ENCODE measurements at regions not wholly inside any gene's neighbourhood (a gene's known extent, or its start where the extent isn't known, plus 50 kb on each side); places are given as distances from the start of the nearest gene placed in this dataset.

- no peak overlapping the region for H3K4me3 ChIP-seq (ENCODE audit: low read length in 2 of 2)
- peaks cover 0 to 3% of the 10 kb centered on the region in 2 donors for H3K27me3 ChIP-seq (ENCODE audit: control insufficient read depth in 1 of 2, insufficient read depth in 2 of 2, low read length in 2 of 2)
- H3K9me3 ChIP-seq (ENCODE audit: control insufficient read depth in 2 of 2, low read length in 2 of 2) = peaks cover 0 to 7% of the 10 kb centered on the region in 2 donors
Measured at GRCh38 chr22:48315439-48316256, 1512.0 kb downstream of the BRD1 start.

GRCh38 chr22:48314073-48314472 lies 1513.6 kb downstream of the BRD1 start:
- Histone ChIP-seq H3K27me3 (ENCODE audit: control insufficient read depth in 1 of 2, insufficient read depth in 2 of 2, low read length in 2 of 2) (peaks cover 0 to 6% of the 10 kb centered on the region in 2 donors), H3K9ac (ENCODE audit: low read length in 2 of 2) (no peak overlapping the region), H3K4me3 (ENCODE audit: low read length in 2 of 2) (no peak overlapping the region), H3K27ac (ENCODE audit: low read length) (no peak overlapping the region), H3K9me3 (ENCODE audit: control insufficient read depth in 2 of 2, low read length in 2 of 2) (peaks cover 0 to 7% of the 10 kb centered on the region in 2 donors), H3K36me3 (ENCODE audit: control insufficient read depth in 2 of 2, insufficient read depth in 2 of 2, low read length in 2 of 2) (no peaks in the 10 kb centered on the region), H3K4me1 (ENCODE audit: control insufficient read depth, insufficient read depth, low read length) (no peaks in the 10 kb centered on the region)

More at GRCh38 chr22:48315439-48316256, 1512.0 kb downstream of the BRD1 start:
- Histone ChIP-seq H3K4me1 (ENCODE audit: control insufficient read depth, insufficient read depth, low read length) (no peaks in the 10 kb centered on the region), H3K27ac (ENCODE audit: low read length) (no peak overlapping the region), H3K36me3 (ENCODE audit: control insufficient read depth in 2 of 2, insufficient read depth in 2 of 2, low read length in 2 of 2) (no peaks in the 10 kb centered on the region), H3K9ac (ENCODE audit: low read length in 2 of 2) (no peak overlapping the region)

DNA sequence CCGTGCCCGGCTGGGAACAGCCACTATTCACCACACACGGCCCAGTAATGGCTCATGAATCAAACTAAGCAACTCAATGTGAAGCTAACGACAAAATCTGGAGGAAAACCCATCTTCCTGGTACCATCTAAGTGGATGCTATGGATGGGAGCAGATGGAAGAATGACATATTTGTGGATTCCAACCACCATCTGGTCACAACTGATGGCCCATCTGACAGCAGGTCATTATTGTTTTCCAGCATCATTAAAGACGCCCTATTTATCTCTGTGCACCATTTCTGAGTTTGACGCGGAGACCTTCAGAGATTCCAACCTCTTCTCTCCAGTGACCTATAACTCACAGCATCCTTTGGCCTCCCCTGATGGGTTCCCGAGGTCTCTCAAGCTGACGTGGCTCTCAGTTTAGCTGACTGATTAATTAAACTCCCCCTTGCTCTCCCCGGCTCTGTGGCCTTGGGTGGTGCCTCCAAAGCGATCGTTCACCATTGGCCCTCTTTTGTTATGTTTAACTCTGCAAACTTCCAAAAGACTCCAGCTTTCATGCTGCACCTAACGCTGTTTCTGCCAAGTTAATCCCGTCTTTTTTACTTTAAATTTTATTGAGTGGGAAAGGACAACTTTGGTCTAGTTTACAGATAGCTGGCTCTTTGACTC lies 1514.4 kb downstream of the BRD1 start:
- Histone ChIP-seq H3K27ac (ENCODE audit: low read length) (no peak overlapping the region), H3K4me3 (ENCODE audit: low read length in 2 of 2) (no peak overlapping the region), H3K4me1 (ENCODE audit: control insufficient read depth, insufficient read depth, low read length) (no peaks in the 10 kb centered on the region), H3K9me3 (ENCODE audit: control insufficient read depth in 2 of 2, low read length in 2 of 2) (peaks cover 0 to 7% of the 10 kb centered on the region in 2 donors), H3K27me3 (ENCODE audit: control insufficient read depth in 1 of 2, insufficient read depth in 2 of 2, low read length in 2 of 2) (peaks cover 0 to 3% of the 10 kb centered on the region in 2 donors), H3K36me3 (ENCODE audit: control insufficient read depth in 2 of 2, insufficient read depth in 2 of 2, low read length in 2 of 2) (no peaks in the 10 kb centered on the region), H3K9ac (ENCODE audit: low read length in 2 of 2) (no peak overlapping the region)

DNA sequence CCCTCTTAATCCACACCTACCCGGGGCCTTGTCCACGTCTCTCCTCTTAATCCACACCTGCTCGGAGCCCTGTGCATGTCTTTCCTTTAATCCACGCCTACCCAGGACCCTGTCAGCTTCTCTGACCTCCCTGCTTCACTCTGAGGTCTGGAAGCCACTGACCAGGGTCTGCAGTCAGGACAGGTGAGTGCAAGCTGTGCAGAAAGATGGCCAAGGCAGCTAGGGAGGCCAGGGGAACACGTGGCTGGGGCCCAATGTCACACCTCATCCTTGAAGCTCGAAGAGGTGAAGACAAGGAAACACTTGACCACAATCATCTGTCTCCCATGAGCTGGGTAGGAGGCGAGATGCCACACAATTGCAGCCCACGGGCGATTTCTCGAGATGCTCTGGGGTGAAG lies 1516.9 kb downstream of the BRD1 start:
- Histone ChIP-seq H3K9ac (ENCODE audit: low read length in 2 of 2) (no peak overlapping the region), H3K4me1 (ENCODE audit: control insufficient read depth, insufficient read depth, low read length) (no peaks in the 10 kb centered on the region), H3K36me3 (ENCODE audit: control insufficient read depth in 2 of 2, insufficient read depth in 2 of 2, low read length in 2 of 2) (no peaks in the 10 kb centered on the region), H3K27ac (ENCODE audit: low read length) (no peak overlapping the region), H3K4me3 (ENCODE audit: low read length in 2 of 2) (no peak overlapping the region), H3K27me3 (ENCODE audit: control insufficient read depth in 1 of 2, insufficient read depth in 2 of 2, low read length in 2 of 2) (peaks cover 0 to 3% of the 10 kb centered on the region in 2 donors), H3K9me3 (ENCODE audit: control insufficient read depth in 2 of 2, low read length in 2 of 2) (peaks cover 0 to 7% of the 10 kb centered on the region in 2 donors)

DNA sequence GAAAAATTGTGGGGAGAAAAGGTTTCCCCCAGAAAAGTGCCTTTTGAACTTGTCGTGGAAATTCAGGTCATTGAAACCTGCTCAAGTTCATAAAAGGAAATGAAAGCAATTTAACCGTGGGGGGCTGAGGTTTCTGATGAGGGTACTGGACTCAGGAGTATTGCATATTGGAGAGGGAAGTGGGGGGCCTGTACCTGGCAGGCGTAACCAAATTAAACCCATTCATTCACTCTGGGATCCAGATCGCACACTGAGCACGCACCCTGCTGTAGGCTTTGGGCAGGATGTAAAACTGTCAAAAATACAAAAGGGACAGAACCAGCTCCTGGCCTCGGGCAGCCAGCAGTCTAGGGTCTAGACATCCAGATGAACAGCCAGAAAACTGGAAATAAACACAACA lies 1517.4 kb downstream of the BRD1 start:
- H3K9me3 ChIP-seq (ENCODE audit: control insufficient read depth in 2 of 2, low read length in 2 of 2) = peaks cover 0 to 7% of the 10 kb centered on the region in 2 donors
- no peak overlapping the region for H3K27ac ChIP-seq (ENCODE audit: low read length)
- H3K4me3 ChIP-seq (ENCODE audit: low read length in 2 of 2) = no peak overlapping the region
- H3K36me3 ChIP-seq (ENCODE audit: control insufficient read depth in 2 of 2, insufficient read depth in 2 of 2, low read length in 2 of 2) = no peaks in the 10 kb centered on the region
- no peak overlapping the region for H3K9ac ChIP-seq (ENCODE audit: low read length in 2 of 2)
- H3K4me1 ChIP-seq (ENCODE audit: control insufficient read depth, insufficient read depth, low read length) = no peaks in the 10 kb centered on the region
- peaks cover 0 to 3% of the 10 kb centered on the region in 2 donors for H3K27me3 ChIP-seq (ENCODE audit: control insufficient read depth in 1 of 2, insufficient read depth in 2 of 2, low read length in 2 of 2)

GRCh38 chr22:48309836-48310235 lies 1517.8 kb downstream of the BRD1 start:
- no peak overlapping the region for H3K4me3 ChIP-seq (ENCODE audit: low read length in 2 of 2)
- no peak overlapping the region for H3K9ac ChIP-seq (ENCODE audit: low read length in 2 of 2)
- H3K9me3 ChIP-seq (ENCODE audit: control insufficient read depth in 2 of 2, low read length in 2 of 2) = peaks cover 0 to 7% of the 10 kb centered on the region in 2 donors
- peaks cover 0 to 3% of the 10 kb centered on the region in 2 donors for H3K27me3 ChIP-seq (ENCODE audit: control insufficient read depth in 1 of 2, insufficient read depth in 2 of 2, low read length in 2 of 2)
- no peaks in the 10 kb centered on the region for H3K4me1 ChIP-seq (ENCODE audit: control insufficient read depth, insufficient read depth, low read length)
- H3K36me3 ChIP-seq (ENCODE audit: control insufficient read depth in 2 of 2, insufficient read depth in 2 of 2, low read length in 2 of 2) = no peaks in the 10 kb centered on the region
- no peak overlapping the region for H3K27ac ChIP-seq (ENCODE audit: low read length)

GRCh38 chr22:48309115-48309705 lies 1518.5 kb downstream of the BRD1 start:
- H3K9me3 ChIP-seq (ENCODE audit: control insufficient read depth in 2 of 2, low read length in 2 of 2) = peaks cover 0 to 7% of the 10 kb centered on the region in 2 donors
- peaks cover 0 to 3% of the 10 kb centered on the region in 2 donors for H3K27me3 ChIP-seq (ENCODE audit: control insufficient read depth in 1 of 2, insufficient read depth in 2 of 2, low read length in 2 of 2)
- H3K36me3 ChIP-seq (ENCODE audit: control insufficient read depth in 2 of 2, insufficient read depth in 2 of 2, low read length in 2 of 2) = no peaks in the 10 kb centered on the region
- H3K27ac ChIP-seq (ENCODE audit: low read length) = no peak overlapping the region
- no peaks in the 10 kb centered on the region for H3K4me1 ChIP-seq (ENCODE audit: control insufficient read depth, insufficient read depth, low read length)
- H3K4me3 ChIP-seq (ENCODE audit: low read length in 2 of 2) = no peak overlapping the region
- H3K9ac ChIP-seq (ENCODE audit: low read length in 2 of 2) = no peak overlapping the region

GRCh38 chr22:48307931-48308330 lies 1519.7 kb downstream of the BRD1 start:
- H3K9ac ChIP-seq (ENCODE audit: low read length in 2 of 2) = no peak overlapping the region
- H3K27ac ChIP-seq (ENCODE audit: low read length) = no peak overlapping the region
- no peak overlapping the region for H3K4me3 ChIP-seq (ENCODE audit: low read length in 2 of 2)
- H3K36me3 ChIP-seq (ENCODE audit: control insufficient read depth in 2 of 2, insufficient read depth in 2 of 2, low read length in 2 of 2) = no peaks in the 10 kb centered on the region
- H3K27me3 ChIP-seq (ENCODE audit: control insufficient read depth in 1 of 2, insufficient read depth in 2 of 2, low read length in 2 of 2) = peaks cover 0 to 3% of the 10 kb centered on the region in 2 donors
- H3K4me1 ChIP-seq (ENCODE audit: control insufficient read depth, insufficient read depth, low read length) = no peaks in the 10 kb centered on the region
- H3K9me3 ChIP-seq (ENCODE audit: control insufficient read depth in 2 of 2, low read length in 2 of 2) = peaks cover 0 to 6% of the 10 kb centered on the region in 2 donors

- peaks cover 0 to 3% of the 10 kb centered on the region in 2 donors for H3K27me3 ChIP-seq (ENCODE audit: control insufficient read depth in 1 of 2, insufficient read depth in 2 of 2, low read length in 2 of 2)
- H3K9me3 ChIP-seq (ENCODE audit: control insufficient read depth in 2 of 2, low read length in 2 of 2) = peaks cover 0 to 3% of the 10 kb centered on the region in 2 donors
- H3K9ac ChIP-seq (ENCODE audit: low read length in 2 of 2) = no peak overlapping the region
- no peak overlapping the region for H3K27ac ChIP-seq (ENCODE audit: low read length)
- H3K4me3 ChIP-seq (ENCODE audit: low read length in 2 of 2) = no peak overlapping the region
- H3K36me3 ChIP-seq (ENCODE audit: control insufficient read depth in 2 of 2, insufficient read depth in 2 of 2, low read length in 2 of 2) = no peaks in the 10 kb centered on the region
- H3K4me1 ChIP-seq (ENCODE audit: control insufficient read depth, insufficient read depth, low read length) = no peaks in the 10 kb centered on the region
Measured at GRCh38 chr22:48306785-48307510, 1520.7 kb downstream of the BRD1 start.

DNA sequence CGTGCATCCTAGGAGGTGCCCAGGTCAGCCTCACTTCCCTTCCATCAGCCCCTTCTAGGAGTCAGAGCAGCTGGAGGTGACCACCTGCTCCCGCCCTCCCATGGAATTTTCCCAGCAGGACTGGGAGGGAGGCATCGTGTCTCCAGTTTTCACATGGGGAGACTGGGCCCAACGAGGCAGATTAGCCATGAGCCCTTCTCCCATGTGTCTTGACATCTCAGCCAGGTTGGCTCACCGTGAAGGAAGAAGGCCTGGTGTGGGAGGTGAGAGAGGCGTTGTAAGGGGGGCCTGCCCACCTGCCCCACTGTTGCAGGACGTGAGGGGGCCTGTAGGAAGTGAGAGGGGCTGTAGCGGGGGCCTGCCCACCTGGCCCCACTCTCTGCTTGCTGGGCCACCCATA lies 1521.4 kb downstream of the BRD1 start:
- Histone ChIP-seq H3K4me1 (ENCODE audit: control insufficient read depth, insufficient read depth, low read length) (no peaks in the 10 kb centered on the region), H3K36me3 (ENCODE audit: control insufficient read depth in 2 of 2, insufficient read depth in 2 of 2, low read length in 2 of 2) (no peaks in the 10 kb centered on the region), H3K27ac (ENCODE audit: low read length) (no peak overlapping the region), H3K27me3 (ENCODE audit: control insufficient read depth in 1 of 2, insufficient read depth in 2 of 2, low read length in 2 of 2) (peaks cover 0 to 3% of the 10 kb centered on the region in 2 donors), H3K4me3 (ENCODE audit: low read length in 2 of 2) (no peak overlapping the region), H3K9ac (ENCODE audit: low read length in 2 of 2) (no peak overlapping the region), H3K9me3 (ENCODE audit: control insufficient read depth in 2 of 2, low read length in 2 of 2) (no peaks in the 10 kb centered on the region)

All from stomach smooth muscle (tissue), 2 donors.